A673 (cell line): ENCODE measurements at regions not wholly inside any gene's neighbourhood (a gene's known extent, or its start where the extent isn't known, plus 50 kb on each side); places are given as distances from the start of the nearest gene placed in this dataset.

Experiments used
- BruUV-seq: library from RNA; stranded (reverse); fragments of 400-500 nt; replicated peaks from 2 replicates; lab custom pipeline; 2021; lab: Mats Ljungman, UMichigan
- CTCF ChIA-PET: fragments of 300-600 bp; sonication (Branson Sonifier 250); formaldehyde crosslinking; loops from one replicate; lab custom pipeline; 2022; ENCODE audit warnings: antibody characterized with exemption; lab: Charles Lee
- POLR2A ChIA-PET: fragments of 300-600 bp; sonication (Branson Sonifier 250); formaldehyde crosslinking; loops from one replicate; lab custom pipeline; 2022; ENCODE audit warnings: antibody characterized with exemption; ENCODE audit not compliant: low non-redundant PET; lab: Charles Lee
- DNase-seq: peaks from one replicate; pipeline ENCODE4 v3.0.0-alpha.2; 2015; ENCODE audit warnings: low spot score
- H3K27ac ChIP-seq: fragments of 200-600 bp; sonication (generic); 2 replicates; pipeline ENCODE4 v1.5.1; 2016; ENCODE audit warnings: mixed run types, low read depth, mild to moderate bottlenecking, mixed read lengths, antibody characterized with exemption, low read length; ENCODE audit not compliant: poor library complexity, severe bottlenecking
- H3K27me3 ChIP-seq: fragments of 200-600 bp; sonication (generic); replicated peaks from 2 replicates; pipeline ENCODE4 v1.6.1; 2017; ENCODE audit warnings: mixed run types, low read depth, mild to moderate bottlenecking, mixed read lengths, antibody characterized with exemption, low read length; ENCODE audit not compliant: insufficient read depth, poor library complexity
- H3K36me3 ChIP-seq: fragments of 200-600 bp; sonication (generic); 2 replicates; pipeline ENCODE4 v1.6.1; 2016; ENCODE audit warnings: mixed run types, mild to moderate bottlenecking, mixed read lengths, antibody characterized with exemption, low read length; ENCODE audit not compliant: insufficient read depth, poor library complexity, severe bottlenecking
- H3K4me1 ChIP-seq: fragments of 200-600 bp; sonication (generic); 2 replicates; pipeline ENCODE4 v1.6.1; 2017; ENCODE audit warnings: mixed run types, mild to moderate bottlenecking, mixed read lengths, antibody characterized with exemption, low read length; ENCODE audit not compliant: insufficient read depth, poor library complexity, severe bottlenecking
- H3K4me3 ChIP-seq: fragments of 200-600 bp; sonication (generic); 2 replicates; pipeline ENCODE4 v1.5.1; 2016; ENCODE audit warnings: low read depth, mixed run types, mild to moderate bottlenecking, mixed read lengths, low read length; ENCODE audit not compliant: poor library complexity, severe bottlenecking
- H3K9me3 ChIP-seq: fragments of 200-600 bp; sonication (generic); 2 replicates; pipeline ENCODE4 v1.6.1; 2016; ENCODE audit warnings: mixed run types, low read depth, mild to moderate bottlenecking, mixed read lengths, antibody characterized with exemption, low read length; ENCODE audit not compliant: poor library complexity, severe bottlenecking
- EZH2 ChIP-seq: fragments of 200-600 bp; sonication (generic); IDR thresholded peaks from 2 replicates; pipeline ENCODE4 v1.6.1; 2017; ENCODE audit warnings: borderline replicate concordance, low read depth, mild to moderate bottlenecking, mixed read lengths, antibody characterized with exemption, low read length; ENCODE audit not compliant: poor library complexity, severe bottlenecking
- intact Hi-C: fragments of 100-400 bp; cut with micrococcal nuclease; formaldehyde crosslinking; loops from one replicate; pipeline ENCODE4 v1.10.0; 2022; ENCODE audit not compliant: unreplicated experiment
- TF ChIP-seq, protein P1 (sequence below): fragments of 300-800, 200-600 bp; sonication (generic); conservative IDR thresholded peaks from 2 replicates; pipeline ENCODE4 v1.5.1; 2017; ENCODE audit warnings: low read depth, mild to moderate bottlenecking, antibody characterized with exemption, low read length, moderate library complexity, mixed read lengths

- Histone ChIP-seq H3K36me3 (no peaks in the 10 kb centered on the region), H3K4me1 (no peaks in the 10 kb centered on the region), H3K27me3 (no peaks in the 10 kb centered on the region), H3K27ac (no peak overlapping the region), H3K9me3 (no peaks in the 10 kb centered on the region), H3K4me3 (no peak overlapping the region)
- POLR2A ChIA-PET = no interaction called here
- no TSS peak for BruUV-seq
- intact Hi-C loops = no loop called here
- CTCF ChIA-PET = no interaction called here
- DNase-seq = no peak
- TF ChIP-seq, protein P1, sequence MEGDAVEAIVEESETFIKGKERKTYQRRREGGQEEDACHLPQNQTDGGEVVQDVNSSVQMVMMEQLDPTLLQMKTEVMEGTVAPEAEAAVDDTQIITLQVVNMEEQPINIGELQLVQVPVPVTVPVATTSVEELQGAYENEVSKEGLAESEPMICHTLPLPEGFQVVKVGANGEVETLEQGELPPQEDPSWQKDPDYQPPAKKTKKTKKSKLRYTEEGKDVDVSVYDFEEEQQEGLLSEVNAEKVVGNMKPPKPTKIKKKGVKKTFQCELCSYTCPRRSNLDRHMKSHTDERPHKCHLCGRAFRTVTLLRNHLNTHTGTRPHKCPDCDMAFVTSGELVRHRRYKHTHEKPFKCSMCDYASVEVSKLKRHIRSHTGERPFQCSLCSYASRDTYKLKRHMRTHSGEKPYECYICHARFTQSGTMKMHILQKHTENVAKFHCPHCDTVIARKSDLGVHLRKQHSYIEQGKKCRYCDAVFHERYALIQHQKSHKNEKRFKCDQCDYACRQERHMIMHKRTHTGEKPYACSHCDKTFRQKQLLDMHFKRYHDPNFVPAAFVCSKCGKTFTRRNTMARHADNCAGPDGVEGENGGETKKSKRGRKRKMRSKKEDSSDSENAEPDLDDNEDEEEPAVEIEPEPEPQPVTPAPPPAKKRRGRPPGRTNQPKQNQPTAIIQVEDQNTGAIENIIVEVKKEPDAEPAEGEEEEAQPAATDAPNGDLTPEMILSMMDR = no peak
- no peak for TF ChIP-seq EZH2
Observed at GRCh38 chr4:171464499-171464898, 348.7 kb upstream of the GALNTL6 start.

- peaks cover 4% of the 10 kb centered on the region for H3K9me3 ChIP-seq
- no peaks in the 10 kb centered on the region for H3K4me1 ChIP-seq
- H3K4me3 ChIP-seq = no peak overlapping the region
- no peak overlapping the region for H3K27ac ChIP-seq
- intact Hi-C loops = no loop called here
- ChIA-PET CTCF (no interaction called here), POLR2A (no interaction called here)
- TF ChIP-seq EZH2 = no peak
- TF ChIP-seq, protein P1 = no peak
- no peaks in the 10 kb centered on the region for H3K27me3 ChIP-seq
- no peaks in the 10 kb centered on the region for H3K36me3 ChIP-seq
- BruUV-seq = no TSS peak
- no peak for DNase-seq
Observed at GRCh38 chr4:171461191-171461590, 352.0 kb upstream of the GALNTL6 start.

GRCh38 chr4:171448919-171449481 lies 364.2 kb upstream of the GALNTL6 start:
- ChIA-PET POLR2A (no interaction called here), CTCF (no interaction called here)
- Histone ChIP-seq H3K4me3 (no peak overlapping the region), H3K27me3 (no peaks in the 10 kb centered on the region), H3K9me3 (no peaks in the 10 kb centered on the region), H3K36me3 (no peaks in the 10 kb centered on the region), H3K4me1 (no peaks in the 10 kb centered on the region), H3K27ac (no peak overlapping the region)
- intact Hi-C loops = no loop called here
- no peak for DNase-seq
- no TSS peak for BruUV-seq
- TF ChIP-seq, protein P1 = no peak
- no peak for TF ChIP-seq EZH2
